ENCODE measurements at regions not wholly inside any gene's neighbourhood (a gene's known extent, or its start where the extent isn't known, plus 50 kb on each side); places are given as distances from the start of the nearest gene placed in this dataset.

GRCh38 chr4:171676555-171677215, 136.5 kb upstream of the GALNTL6 start:
- TF ChIP-seq CTCF (optimal IDR thresholded peaks at IDR 0.05 in 1 of 3, IDR thresholded peaks at IDR 0.05 in 1 of 3, conservative IDR thresholded peaks at IDR 0.05 in 1 of 3; ENCODE audit: extremely low read depth in 1 of 3, insufficient read depth in 2 of 3, low read length in 3 of 3) = no peak
- no peak for TF ChIP-seq EZH2 (IDR thresholded peaks at IDR 0.05; ENCODE audit: low read length)
